ENCODE measurements at regions not wholly inside any gene's neighbourhood (a gene's known extent, or its start where the extent isn't known, plus 50 kb on each side); places are given as distances from the start of the nearest gene placed in this dataset.

DNA sequence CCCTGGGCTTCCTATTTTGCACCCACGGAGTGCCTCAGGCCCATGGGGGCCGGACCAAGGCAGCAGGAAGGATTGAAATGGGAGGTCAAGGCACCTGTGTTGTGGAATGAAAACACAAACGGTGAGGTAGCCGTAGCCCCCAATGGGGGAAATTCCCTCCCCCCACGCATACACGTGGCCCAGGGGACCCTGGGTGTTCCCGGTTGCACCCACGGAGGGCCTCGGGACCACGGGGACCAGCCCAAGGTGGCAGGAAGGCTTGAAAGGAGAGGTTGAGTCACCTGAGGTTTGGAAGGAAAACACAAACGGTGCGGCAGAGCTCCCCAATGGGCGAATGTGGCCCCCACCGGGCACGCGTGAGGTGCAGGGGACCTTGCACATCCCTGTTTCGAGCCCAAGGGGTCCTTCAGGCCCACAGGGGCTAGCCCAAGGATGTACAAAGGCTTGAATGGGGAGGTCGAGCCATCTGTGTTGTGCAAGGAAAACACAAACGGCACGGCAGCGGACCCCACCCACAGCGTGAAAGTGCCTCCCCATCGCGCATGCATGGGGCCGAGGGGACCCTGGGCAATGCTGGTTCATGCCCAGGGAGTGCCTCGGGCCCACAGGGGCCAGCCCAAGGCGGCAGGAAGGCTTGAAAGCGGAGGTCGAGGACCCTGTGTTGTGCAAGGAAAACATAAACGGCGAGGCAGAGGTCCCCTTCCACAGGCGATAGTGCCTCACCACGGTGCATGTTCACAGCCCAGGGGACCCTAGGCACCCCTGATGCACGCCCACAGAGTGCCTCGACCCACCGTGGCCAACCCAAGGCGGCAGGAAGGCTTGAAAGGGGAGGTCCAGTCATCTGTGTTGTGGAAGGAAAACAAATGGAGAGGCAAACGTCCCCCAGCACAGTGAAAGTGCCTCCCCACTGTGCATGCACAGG lies 376.7 kb downstream of the ALG10 start:
- CTCF ChIA-PET = no interaction called here
- Histone ChIP-seq H3K9me3 (ENCODE audit: control insufficient read depth, insufficient read depth, low read depth, low read length) (no peaks in the 10 kb centered on the region), H3K27ac (ENCODE audit: extremely low read depth, low read depth, low read length) (no peak overlapping the region), H3K36me3 (ENCODE audit: control insufficient read depth in 2 of 2, insufficient read depth in 1 of 2, low read length in 2 of 2) (no peaks in the 10 kb centered on the region), H3K4me1 (ENCODE audit: control insufficient read depth, insufficient read depth, low read length) (no peaks in the 10 kb centered on the region), H3K4me3 (ENCODE audit: low read depth, low read length) (no peak overlapping the region)
- POLR2A ChIA-PET = no interaction called here
- no peak for TF ChIP-seq ZBTB48 (tag by site-specific recombination; IDR thresholded peaks at IDR 0.05)
- TF ChIP-seq, protein P1, sequence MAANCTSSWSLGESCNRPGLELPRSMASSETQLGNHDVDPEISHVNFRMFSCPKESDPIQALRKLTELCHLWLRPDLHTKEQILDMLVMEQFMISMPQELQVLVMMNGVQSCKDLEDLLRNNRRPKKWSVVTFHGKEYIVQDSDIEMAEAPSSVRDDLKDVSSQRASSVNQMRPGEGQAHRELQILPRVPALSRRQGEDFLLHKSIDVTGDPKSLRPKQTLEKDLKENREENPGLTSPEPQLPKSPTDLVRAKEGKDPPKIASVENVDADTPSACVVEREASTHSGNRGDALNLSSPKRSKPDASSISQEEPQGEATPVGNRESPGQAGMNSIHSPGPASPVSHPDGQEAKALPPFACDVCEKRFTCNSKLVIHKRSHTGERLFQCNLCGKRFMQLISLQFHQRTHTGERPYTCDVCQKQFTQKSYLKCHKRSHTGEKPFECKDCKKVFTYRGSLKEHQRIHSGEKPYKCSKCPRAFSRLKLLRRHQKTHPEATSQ (tag by site-specific recombination; IDR thresholded peaks at IDR 0.05) = no peak
- no peak for TF ChIP-seq ZBTB20 (tag by site-specific recombination; IDR thresholded peaks at IDR 0.05)
- TF ChIP-seq ZNF768 (tag by site-specific recombination; IDR thresholded peaks at IDR 0.05) = no peak
- TF ChIP-seq, protein P2, sequence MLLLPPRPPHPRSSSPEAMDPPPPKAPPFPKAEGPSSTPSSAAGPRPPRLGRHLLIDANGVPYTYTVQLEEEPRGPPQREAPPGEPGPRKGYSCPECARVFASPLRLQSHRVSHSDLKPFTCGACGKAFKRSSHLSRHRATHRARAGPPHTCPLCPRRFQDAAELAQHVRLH (tag by site-specific recombination; IDR thresholded peaks at IDR 0.05) = no peak
- TF ChIP-seq ZBTB11 (tag by site-specific recombination; conservative IDR thresholded peaks at IDR 0.05; ENCODE audit: low read depth) = no peak
- no peak for TF ChIP-seq BCL11A (tag by site-specific recombination; IDR thresholded peaks at IDR 0.05; ENCODE audit: low read depth)
- no peak for TF ChIP-seq ZNF785 (tag by site-specific recombination; IDR thresholded peaks at IDR 0.05)
- no peak for TF ChIP-seq ZNF169 (tag by site-specific recombination; IDR thresholded peaks at IDR 0.05)
- TF ChIP-seq ZNF10 (tag by site-specific recombination; IDR thresholded peaks at IDR 0.05) = no peak
- no peak for TF ChIP-seq ZNF16 (tag by site-specific recombination; IDR thresholded peaks at IDR 0.05; ENCODE audit: low read depth)
- TF ChIP-seq ZNF423 (tag by site-specific recombination; IDR thresholded peaks at IDR 0.05) = no peak
- TF ChIP-seq MZF1 (tag by site-specific recombination; IDR thresholded peaks at IDR 0.05; ENCODE audit: borderline replicate concordance) = no peak
- no peak for TF ChIP-seq REST (tag by site-specific recombination; IDR thresholded peaks at IDR 0.05)
- TF ChIP-seq KLF17 (tag by site-specific recombination; IDR thresholded peaks at IDR 0.05) = no peak
- no peak for TF ChIP-seq ZSCAN16 (tag by site-specific recombination; IDR thresholded peaks at IDR 0.05)
- TF ChIP-seq, protein P3, sequence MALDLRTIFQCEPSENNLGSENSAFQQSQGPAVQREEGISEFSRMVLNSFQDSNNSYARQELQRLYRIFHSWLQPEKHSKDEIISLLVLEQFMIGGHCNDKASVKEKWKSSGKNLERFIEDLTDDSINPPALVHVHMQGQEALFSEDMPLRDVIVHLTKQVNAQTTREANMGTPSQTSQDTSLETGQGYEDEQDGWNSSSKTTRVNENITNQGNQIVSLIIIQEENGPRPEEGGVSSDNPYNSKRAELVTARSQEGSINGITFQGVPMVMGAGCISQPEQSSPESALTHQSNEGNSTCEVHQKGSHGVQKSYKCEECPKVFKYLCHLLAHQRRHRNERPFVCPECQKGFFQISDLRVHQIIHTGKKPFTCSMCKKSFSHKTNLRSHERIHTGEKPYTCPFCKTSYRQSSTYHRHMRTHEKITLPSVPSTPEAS (tag by site-specific recombination; IDR thresholded peaks at IDR 0.05) = no peak
- TF ChIP-seq ZNF530 (tag by site-specific recombination; IDR thresholded peaks at IDR 0.05; ENCODE audit: low read depth) = no peak
